ENCODE measurements at regions not wholly inside any gene's neighbourhood (a gene's known extent, or its start where the extent isn't known, plus 50 kb on each side); places are given as distances from the start of the nearest gene placed in this dataset.
A peak's percentile ranks its signal among the peaks of the same experiment; 100 is the strongest.

DNA sequence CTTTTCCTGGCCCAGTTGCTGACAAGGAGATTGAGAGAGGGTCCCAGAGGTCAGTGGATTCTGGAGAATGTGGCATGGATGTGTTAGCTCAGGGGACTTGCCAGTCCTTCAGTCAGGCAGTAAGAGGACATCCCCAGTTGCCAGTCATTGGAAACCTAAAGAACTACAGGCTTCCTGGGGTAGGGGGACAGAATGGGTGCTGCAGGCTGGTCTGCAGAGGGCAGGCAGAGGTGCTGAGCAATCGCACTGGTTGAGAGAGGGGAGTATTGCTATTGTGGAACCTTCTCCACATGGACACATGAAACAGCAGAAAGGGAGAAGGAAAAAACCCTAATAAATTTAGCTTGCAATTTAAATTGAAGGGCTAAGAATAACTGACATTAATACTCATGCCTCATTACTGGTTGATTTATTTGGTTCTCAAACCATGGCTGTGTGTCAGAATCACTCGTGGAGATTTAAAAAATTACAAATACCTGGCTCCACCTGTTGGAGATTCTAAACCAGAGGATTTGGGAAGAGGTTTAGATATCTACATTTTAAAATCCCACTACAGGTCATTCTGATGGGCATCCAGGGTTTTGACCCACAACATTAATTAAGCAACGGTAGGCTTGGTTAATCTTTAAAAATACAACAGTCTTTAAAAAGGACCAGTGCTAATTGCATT, 71.2 kb upstream of the SLC38A2 start:
- Histone ChIP-seq H3K36me3 (ENCODE audit: control insufficient read depth, insufficient read depth, low read length) (no peaks in the 10 kb centered on the region), H2AFZ (ENCODE audit: low read length) (no peak overlapping the region), H3K4me1 (ENCODE audit: control insufficient read depth, extremely low read depth, insufficient read depth, low read length) (peaks cover 5% of the 10 kb centered on the region), H3K4me3 (replicated peaks in 1 of 4; ENCODE audit: control extremely low read depth in 1 of 4, insufficient read depth in 1 of 4, low read depth in 3 of 4, low read length in 4 of 4) (no peak overlapping the region), H3K9ac (ENCODE audit: insufficient read depth, low read length) (no peak overlapping the region), H3K9me3 (ENCODE audit: control insufficient read depth, insufficient read depth, low read depth, low read length) (no peaks in the 10 kb centered on the region), H4K20me1 (ENCODE audit: control insufficient read depth, extremely low read depth, insufficient read depth, low read length) (no peaks in the 10 kb centered on the region), H3K4me2 (ENCODE audit: extremely low read depth, insufficient read depth, low read length) (no peak overlapping the region), H3K27me3 (ENCODE audit: control insufficient read depth, insufficient read depth, low read length) (no peaks in the 10 kb centered on the region), H3K27ac (ENCODE audit: insufficient read depth, low read length) (no peak overlapping the region), H3K79me2 (ENCODE audit: control insufficient read depth, insufficient read depth, low read length) (no peaks in the 10 kb centered on the region)
- TF ChIP-seq CTCF (conservative IDR thresholded peaks at IDR 0.05 in 1 of 2, IDR thresholded peaks at IDR 0.05 in 1 of 2; ENCODE audit: low read depth in 1 of 2, low read length in 2 of 2) = no peak
- no peak for TF ChIP-seq EZH2 (IDR thresholded peaks at IDR 0.05; ENCODE audit: low read length, missing control alignments)
- no peak for DNase-seq (ENCODE audit: low read depth in 2 of 2)

DNA sequence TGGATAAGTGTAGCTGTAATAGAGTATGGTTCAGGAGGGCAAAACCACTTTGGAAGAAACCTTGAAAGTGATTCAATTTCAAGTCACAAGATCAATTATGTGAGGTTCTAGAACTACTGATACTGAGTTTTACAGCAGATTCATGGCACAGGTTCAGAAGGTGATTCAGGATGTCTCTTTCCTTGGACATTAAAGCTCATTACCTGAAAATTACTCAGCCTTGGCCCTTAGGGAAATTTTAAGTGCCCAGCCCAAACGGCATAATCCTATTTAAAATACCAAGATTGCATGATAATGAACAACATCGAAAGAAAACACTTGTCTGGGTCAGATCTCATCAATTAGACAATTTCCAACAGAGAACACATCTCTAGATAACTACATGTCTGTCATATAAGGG, 70.2 kb upstream of the SLC38A2 start:
- no peaks in the 10 kb centered on the region for H4K20me1 ChIP-seq (ENCODE audit: control insufficient read depth, extremely low read depth, insufficient read depth, low read length)
- H3K4me3 ChIP-seq (replicated peaks in 1 of 4; ENCODE audit: control extremely low read depth in 1 of 4, insufficient read depth in 1 of 4, low read depth in 3 of 4, low read length in 4 of 4) = no peak overlapping the region
- peak in 1 of 2 donors; percentile 20 for DNase-seq (ENCODE audit: low read depth in 2 of 2)
- no peaks in the 10 kb centered on the region for H3K79me2 ChIP-seq (ENCODE audit: control insufficient read depth, insufficient read depth, low read length)
- no peaks in the 10 kb centered on the region for H3K27me3 ChIP-seq (ENCODE audit: control insufficient read depth, insufficient read depth, low read length)
- H3K36me3 ChIP-seq (ENCODE audit: control insufficient read depth, insufficient read depth, low read length) = no peaks in the 10 kb centered on the region
- no peak overlapping the region for H3K9ac ChIP-seq (ENCODE audit: insufficient read depth, low read length)
- H3K27ac ChIP-seq (ENCODE audit: insufficient read depth, low read length) = no peak overlapping the region
- no peaks in the 10 kb centered on the region for H3K9me3 ChIP-seq (ENCODE audit: control insufficient read depth, insufficient read depth, low read depth, low read length)
- no peak overlapping the region for H3K4me2 ChIP-seq (ENCODE audit: extremely low read depth, insufficient read depth, low read length)
- peaks cover 5% of the 10 kb centered on the region for H3K4me1 ChIP-seq (ENCODE audit: control insufficient read depth, extremely low read depth, insufficient read depth, low read length)
- TF ChIP-seq CTCF (conservative IDR thresholded peaks at IDR 0.05 in 1 of 2, IDR thresholded peaks at IDR 0.05 in 1 of 2; ENCODE audit: low read depth in 1 of 2, low read length in 2 of 2) (no peak), EZH2 (IDR thresholded peaks at IDR 0.05; ENCODE audit: low read length, missing control alignments) (no peak)
- no peak overlapping the region for H2AFZ ChIP-seq (ENCODE audit: low read length)

- peaks cover 5% of the 10 kb centered on the region for H3K4me1 ChIP-seq (ENCODE audit: control insufficient read depth, extremely low read depth, insufficient read depth, low read length)
- H3K27me3 ChIP-seq (ENCODE audit: control insufficient read depth, insufficient read depth, low read length) = no peaks in the 10 kb centered on the region
- H3K4me2 ChIP-seq (ENCODE audit: extremely low read depth, insufficient read depth, low read length) = no peak overlapping the region
- H3K4me3 ChIP-seq (replicated peaks in 1 of 4; ENCODE audit: control extremely low read depth in 1 of 4, insufficient read depth in 1 of 4, low read depth in 3 of 4, low read length in 4 of 4) = no peak overlapping the region
- no peaks in the 10 kb centered on the region for H3K79me2 ChIP-seq (ENCODE audit: control insufficient read depth, insufficient read depth, low read length)
- no peak overlapping the region for H2AFZ ChIP-seq (ENCODE audit: low read length)
- no peak overlapping the region for H3K27ac ChIP-seq (ENCODE audit: insufficient read depth, low read length)
- TF ChIP-seq CTCF (conservative IDR thresholded peaks at IDR 0.05 in 1 of 2, IDR thresholded peaks at IDR 0.05 in 1 of 2; ENCODE audit: low read depth in 1 of 2, low read length in 2 of 2) (no peak), EZH2 (IDR thresholded peaks at IDR 0.05; ENCODE audit: low read length, missing control alignments) (no peak)
- H4K20me1 ChIP-seq (ENCODE audit: control insufficient read depth, extremely low read depth, insufficient read depth, low read length) = no peaks in the 10 kb centered on the region
- no peaks in the 10 kb centered on the region for H3K9me3 ChIP-seq (ENCODE audit: control insufficient read depth, insufficient read depth, low read depth, low read length)
- H3K36me3 ChIP-seq (ENCODE audit: control insufficient read depth, insufficient read depth, low read length) = no peaks in the 10 kb centered on the region
- no peak overlapping the region for H3K9ac ChIP-seq (ENCODE audit: insufficient read depth, low read length)
- peak; percentile 50 to 68 for DNase-seq (ENCODE audit: low read depth in 2 of 2)
These were observed 69.7 kb upstream of the SLC38A2 start for GRCh38 chr12:46442239-46442638.
